ENCODE measurements at regions not wholly inside any gene's neighbourhood (a gene's known extent, or its start where the extent isn't known, plus 50 kb on each side); places are given as distances from the start of the nearest gene placed in this dataset.
A peak's percentile ranks its signal among the peaks of the same experiment; 100 is the strongest.
"Not testable (repeated sequence)": the region's sequence is repeated elsewhere in the genome, so short reads cannot be mapped to it uniquely, and the experiment has no call there.

DNA sequence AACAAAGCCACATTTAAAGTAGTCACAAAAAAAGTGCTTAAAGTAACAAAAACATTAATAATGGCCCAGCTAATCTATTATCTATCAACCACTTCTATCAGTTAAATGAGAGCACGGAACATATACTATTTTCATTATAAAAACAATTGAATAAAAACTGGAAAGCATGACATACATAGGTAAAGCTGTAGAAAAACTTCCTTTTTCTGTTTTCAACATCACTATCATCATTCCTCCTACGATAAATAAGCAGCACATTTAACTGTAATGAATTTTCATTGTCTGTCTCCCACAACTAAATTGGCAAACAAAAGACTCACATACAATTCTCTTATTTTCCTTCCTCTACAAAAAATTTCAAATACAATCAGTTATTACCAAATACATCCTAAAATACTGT, 96.4 kb upstream of the DPH5 start:
- no peak for DNase-seq

DNA sequence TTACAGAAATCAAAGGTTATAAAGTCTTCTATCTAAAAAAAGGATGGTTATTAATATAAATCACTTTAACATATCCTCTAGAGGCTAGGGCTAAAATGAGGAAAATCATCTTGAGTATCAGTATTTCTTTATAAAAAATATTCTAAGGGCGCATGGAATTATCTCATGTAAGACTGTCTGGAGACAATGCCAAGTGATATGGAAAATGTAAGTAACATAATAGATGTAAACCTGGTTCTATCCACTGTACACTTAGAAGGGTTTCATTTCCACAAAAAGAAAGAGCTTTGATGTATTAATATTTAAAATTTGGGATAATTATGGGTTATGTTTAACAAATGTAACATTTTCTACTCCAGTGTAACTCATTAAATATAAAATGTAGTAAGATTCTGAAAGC, 95.9 kb upstream of the DPH5 start:
- no peak for DNase-seq

DNA sequence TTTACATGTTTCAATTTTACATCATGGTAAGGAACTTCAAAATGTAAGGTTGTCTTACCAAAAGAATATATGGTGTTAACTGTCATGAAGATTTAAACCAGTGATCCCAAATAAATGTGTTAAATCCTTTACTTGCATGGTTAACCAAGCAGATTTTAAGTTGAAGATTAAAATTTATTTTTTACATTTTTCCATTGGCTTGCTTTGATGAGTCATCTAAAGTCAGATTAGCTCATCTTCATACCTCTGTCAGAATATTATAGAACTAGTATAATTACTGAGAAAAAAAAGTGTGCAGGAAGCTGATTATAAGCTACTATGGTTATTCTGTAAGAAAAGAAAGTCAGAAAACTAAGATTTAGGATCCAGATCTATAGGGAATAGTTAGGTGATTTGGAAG, 95.3 kb upstream of the DPH5 start:
- no peak for DNase-seq

DNA sequence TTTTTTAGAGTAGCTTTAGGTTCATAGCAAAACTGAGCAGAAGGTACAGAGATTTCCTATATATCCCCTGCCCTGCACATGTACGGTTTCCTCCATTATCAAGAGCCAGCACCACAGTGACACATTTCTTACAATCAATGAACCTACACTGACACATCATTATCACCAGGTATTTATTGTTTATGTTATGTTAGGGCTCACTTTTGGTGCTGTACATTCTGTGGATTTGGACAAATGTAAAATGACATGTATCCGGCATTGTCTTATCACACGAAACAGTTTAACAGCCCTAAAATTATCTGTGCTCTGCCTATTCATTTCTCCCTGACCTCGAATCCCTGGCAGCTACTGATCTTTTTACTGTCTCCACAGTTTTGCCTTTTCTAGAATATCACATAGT, 93.7 kb upstream of the DPH5 start:
- no peak for DNase-seq

DNA sequence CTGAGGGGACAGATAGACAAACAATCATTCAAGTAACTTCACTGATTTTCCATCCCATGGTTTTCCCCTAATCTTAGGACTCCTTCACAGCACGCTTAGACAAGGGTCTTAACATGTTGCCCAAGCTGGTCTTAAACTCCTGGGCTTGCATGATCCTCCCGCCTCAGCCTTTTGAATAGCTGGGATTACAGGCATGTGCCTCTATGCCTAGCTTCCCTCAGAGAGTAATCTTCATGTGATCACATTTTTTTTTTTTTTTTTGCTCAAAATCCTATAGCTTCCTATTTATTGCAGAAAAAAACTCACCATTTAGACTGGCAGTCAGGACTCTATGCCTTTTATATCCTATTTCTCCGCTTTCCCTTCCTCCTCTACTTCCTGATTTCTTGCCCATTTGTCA, 90.4 kb upstream of the DPH5 start:
- no peak for DNase-seq

DNA sequence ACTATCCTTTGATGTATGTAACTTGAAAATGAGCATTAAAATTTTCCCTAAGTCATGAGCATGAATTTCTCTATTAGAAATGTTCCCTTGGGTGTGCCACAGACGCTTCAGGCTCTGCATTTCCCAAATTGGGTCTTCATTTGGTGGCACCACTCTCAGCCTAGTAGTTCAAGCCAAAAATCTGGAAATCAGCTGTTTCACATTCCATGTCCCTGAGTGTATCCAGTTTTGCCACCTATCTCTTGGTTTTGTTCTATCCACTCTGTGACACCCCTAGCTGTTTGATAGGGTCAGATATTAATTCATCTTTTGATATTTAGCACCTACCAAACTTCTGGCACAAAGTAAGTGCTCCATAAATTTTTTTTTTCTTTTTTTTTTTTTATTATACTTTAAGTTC, 89.5 kb upstream of the DPH5 start:
- no peak for DNase-seq

DNA sequence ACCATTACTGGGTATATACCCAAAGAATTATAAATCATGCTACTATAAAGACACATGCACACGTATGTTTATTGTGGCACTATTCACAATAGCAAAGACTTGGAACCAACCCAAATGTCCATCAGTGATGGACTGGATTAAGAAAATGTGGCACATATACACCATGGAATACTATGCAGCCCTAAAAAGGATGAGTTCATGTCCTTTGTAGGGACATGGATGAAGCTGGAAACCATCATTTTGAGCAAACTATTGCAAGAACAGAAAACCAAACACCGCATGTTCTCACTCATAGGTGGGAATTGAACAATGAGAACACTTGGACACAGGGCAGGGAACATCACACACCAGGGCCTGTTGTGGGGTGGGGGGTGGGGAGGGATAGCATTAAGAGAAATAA, 88.5 kb upstream of the DPH5 start:
- DNase-seq = not testable (repeated sequence)

DNA sequence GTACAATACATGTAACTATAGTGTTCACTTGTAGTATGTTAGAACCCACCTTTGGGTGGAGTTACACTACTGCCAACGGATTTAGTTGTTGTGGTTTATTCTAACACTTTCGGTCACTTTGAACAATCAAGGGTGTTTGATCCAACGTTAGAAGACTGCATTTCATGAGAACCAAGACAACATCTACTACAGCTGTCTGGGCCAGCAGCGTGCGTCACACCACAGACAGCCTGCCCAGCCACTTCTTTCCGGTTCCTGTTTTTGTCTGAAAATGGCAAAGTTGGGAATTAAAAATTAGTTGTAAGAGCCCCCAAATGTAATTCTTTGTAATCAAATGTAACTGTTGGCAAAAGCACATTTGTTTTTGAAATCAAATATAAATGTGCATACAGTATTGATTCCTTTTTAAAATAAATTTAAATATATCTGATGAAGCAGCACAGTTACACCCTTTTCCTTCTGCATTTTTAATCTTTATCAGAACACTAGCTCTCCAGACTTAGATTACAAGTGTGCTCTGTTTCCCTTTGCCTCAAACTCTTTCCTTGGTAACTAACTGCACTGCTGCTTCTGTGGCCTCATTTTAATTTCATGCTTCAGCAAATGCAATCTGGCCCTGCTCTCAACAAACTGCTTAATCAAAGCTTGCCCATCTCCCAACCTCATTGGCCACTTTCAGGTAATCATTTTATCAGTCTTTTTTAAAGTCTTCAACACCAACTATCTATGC, 86.6 kb upstream of the DPH5 start:
- peak; percentile 76 for DNase-seq

DNA sequence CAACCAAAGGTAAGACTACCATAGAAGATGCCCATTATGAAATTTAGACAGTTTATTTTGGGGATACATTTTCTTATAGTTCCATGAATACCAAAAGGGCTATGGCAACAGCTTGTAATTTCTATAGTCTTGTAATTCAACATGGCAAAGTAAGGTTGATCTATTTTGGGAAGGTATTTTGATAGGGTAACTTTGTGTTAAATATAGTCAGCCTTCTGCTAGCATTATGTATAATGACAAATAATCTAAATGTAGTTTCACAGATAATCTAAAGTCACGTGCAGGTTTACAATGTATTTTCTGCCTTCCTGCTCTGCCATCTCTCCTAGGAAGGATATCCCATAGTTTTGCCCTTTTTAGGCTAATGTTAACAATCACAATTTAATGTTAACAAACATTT, 85.9 kb upstream of the DPH5 start:
- DNase-seq = no peak

DNA sequence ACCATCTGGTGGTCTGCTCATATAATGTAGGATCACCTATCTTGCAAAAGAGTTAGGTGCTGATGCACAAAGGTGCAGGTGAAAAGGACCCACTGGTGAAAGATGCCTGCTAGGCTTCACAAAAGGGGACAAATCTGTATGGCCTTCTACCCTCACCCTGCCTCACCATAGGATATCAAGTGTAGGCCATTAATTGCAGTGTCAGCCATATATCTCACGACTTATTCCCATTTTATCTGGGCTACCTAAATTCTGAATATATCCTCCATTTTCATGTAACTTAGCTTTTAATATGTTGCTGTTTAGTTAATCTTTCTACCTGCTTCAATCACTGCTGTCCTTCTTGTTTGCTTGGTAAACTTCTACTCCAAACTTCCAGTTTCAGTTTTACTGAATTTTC, 84.2 kb upstream of the DPH5 start:
- DNase-seq = no peak

DNA sequence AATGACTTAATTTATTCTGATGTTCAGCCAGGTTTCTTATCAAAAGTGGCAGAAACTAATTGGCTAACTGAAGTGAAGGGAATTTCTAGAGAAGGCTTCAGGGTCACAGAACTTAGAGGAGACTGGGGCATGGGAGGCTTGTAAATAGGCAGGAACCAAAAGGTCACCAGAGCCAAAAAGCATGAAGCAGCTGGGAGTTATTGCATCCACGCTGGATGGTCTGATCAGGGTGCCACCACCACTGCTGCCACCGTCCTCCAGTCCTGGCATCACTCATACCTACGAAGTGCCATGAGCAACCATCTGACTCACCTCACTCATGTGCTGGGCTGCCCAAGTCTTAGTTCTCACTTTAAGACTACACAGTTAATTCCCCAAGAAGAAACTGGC, 82.5 kb upstream of the DPH5 start:
- no peak for DNase-seq

DNA sequence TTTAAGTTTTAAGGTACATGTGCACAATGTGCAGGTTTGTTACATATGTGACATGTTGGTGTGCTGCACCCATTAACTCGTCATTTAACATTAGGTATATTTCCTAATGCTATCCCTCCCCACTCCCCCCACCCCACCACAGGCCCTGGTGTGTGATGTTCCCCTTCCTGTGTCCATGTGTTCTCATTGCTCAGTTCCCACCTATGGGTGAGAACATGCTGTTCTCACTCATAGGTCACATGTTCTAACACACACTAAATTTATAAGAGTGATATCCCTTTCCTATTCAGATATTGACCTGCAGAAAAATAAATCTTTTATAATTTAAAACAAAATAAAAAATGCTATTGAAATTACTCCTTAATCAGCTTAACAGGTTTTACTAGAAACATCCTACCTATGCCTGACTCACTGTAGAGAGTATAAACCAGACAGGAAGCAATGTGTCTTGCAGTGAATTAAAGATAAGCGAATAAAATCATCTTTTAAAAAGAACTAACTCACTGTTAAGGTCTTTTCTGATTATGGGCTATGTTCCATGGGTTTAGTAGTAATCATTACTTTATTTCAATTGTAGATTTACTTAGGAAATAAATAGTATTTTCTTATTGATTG, 82.0 kb upstream of the DPH5 start:
- DNase-seq = no peak

DNA sequence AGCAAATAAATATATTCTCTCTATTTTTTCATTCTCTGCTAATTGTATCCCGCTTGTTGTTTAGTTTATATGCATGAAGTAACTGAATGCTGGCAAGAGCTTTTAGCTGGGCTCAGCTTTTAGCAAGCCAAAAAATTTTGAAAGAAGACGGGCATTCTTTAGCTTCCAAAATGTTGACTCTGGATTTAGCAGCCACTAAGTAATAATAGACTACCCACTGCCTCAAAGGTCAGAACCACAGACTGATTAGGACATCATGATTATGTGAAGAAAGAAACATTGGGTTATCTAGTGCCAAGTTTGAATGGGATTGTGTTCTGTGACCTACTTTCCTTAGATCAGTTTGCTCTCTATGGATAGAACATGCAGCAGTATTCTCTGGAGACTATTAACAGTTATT, 80.3 kb upstream of the DPH5 start:
- no peak for DNase-seq

DNA sequence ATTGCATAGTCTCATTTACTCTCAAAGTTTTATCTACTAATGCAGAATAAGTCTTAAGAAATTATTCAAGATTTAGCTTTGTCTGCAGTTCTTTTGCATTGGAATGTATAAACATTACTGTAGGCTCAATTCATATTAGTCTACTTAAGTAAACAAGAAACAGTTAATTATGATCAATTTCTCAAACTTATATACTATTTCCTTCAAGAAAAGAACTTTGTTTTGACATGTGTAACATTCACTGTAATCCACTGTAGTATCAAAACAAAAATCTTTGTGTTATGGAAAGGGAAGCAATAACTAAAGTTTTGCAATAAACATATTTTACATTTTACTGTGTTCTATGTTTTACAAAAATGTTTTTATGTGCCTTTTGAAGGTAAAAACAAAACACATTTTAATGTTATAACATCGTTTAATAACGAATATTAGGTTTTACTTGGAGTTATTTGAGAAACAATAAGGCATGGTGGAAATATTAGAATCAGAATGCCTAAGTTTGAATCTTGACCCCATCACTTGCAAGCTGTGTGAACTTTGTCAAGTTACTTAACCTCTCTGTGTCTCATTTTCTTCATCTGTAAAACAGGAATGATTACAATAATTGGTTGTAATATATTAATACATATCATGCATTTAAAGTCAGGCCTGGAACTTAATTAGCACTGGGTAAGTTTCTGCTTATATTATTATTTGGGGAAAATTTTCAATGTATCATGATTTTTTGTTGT, 77.0 kb upstream of the DPH5 start:
- DNase-seq = no peak

DNA sequence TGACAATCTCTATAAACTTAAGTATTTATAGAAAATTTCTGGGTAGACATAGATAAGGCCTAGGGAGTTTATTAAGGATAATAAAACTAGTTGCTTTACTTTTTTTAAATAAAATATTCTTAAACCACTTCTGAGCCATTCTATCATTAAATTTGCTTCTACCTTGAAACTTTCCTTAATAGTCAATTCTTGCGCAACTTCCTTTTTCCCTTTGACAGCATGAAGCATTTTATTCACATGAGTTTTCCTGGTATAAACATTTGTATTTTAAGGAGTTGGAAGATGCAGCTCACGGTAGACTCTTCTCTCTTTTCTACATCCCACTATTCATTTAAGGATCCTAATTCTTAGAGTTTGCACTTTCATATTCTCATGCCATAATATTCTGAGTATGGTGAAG, 75.8 kb upstream of the DPH5 start:
- DNase-seq = no peak

DNA sequence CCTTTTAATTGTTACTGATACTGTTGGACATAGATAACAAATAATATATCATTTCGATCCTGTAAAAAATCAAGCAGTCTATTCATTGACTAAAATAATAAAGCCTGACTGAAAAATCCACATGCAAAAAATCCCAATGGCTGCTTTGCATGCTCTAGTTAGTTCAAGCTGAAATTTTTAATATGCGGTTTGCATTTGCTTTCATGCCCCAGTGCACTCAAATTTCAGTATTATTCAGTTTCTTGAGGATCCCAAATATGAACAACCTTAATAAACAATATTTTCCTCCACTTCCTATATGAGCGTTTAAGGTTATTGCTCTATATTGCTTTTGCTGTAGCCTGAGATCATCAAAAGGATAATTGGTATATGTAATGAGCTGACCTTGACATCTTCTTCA, 75.1 kb upstream of the DPH5 start:
- DNase-seq = no peak

DNA sequence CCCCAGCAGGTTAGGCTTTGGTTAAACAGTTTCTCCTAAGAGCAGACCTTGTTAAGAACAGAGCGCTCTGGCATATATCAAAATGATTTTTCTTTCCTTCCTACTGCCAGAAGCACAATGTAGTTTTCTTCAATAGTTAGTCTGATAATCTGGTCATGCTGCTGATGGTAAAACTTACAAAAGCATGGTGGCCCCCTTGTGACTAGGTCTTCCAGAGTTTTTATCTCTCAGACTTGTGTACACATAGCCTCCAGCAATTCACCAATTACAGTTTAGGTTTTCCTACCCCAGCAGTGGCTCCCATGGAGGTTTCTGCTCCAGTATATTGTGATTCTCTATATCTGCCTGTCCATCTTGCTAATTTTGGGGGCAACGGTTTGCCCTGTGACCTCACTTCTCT, 73.3 kb upstream of the DPH5 start:
- DNase-seq = no peak

DNA sequence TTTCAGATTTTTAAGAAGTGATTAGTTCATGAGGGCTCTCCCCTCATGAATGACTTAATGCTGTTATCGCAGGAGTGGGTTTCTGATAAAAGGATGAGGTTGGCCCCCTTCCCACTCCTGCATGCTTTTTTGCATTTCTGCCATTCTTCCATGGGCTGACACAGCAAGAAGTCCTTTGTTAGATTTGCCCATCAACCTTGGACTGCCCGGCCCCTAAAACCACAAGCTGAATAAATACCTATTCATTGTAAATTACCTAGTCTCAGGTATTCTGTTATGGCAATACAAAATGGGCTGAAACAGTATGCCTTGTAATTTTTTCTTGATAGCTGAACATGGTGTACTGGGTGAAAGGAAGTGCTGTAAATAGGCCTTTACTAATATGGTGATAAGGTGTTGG, 72.7 kb upstream of the DPH5 start:
- DNase-seq = no peak

DNA sequence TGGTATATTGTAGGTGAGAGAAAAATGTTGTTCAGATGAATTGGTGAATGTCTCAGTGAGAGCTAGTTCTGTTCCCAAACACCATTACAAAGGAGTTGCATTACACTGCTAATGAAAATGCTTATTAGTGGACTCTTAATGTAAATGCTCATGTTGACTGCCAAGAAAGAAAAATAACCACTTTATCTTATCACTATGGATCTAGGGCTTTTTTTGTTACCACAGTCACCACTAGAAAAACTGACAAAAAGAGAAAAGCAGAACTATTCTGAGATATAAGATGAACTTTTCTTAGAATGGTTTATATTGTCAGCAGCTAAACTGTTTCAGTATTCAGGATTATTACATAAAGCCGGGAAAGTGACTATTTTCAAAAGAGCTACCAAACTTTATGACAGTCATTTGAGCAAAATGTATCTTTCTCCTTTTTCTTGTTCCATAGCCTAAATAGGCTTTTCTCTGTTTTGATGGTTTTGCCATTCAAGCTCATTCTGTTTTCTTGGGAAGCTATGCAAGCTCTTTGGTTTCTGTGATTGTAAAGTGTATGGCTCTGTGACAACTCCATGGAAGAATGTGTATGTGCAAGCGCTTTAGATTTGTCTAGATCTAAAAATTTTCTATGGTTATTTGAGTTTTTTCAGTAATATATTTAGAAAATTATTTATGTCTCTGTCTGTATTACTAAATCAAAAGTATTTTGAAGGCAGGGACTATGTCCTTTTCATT, 64.2 kb upstream of the DPH5 start:
- DNase-seq = no peak

DNA sequence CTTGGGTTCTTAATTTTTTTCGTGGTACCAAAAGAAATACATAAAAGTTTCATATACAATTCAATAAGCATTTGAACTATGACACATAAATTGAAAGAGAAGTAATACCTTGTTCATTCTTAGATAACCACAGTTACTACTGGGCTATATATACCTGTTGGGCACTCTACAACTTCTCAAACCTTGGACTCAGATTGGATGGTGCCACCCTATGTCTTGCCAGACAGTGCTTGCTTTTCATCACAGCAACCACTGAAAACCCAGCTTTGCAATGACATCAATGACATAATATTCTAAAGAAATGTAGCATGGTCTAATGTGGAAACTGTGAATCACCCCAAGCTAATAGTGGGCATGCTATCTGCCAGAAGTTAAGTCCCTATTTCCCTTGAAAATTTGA, 62.8 kb upstream of the DPH5 start:
- no peak for DNase-seq

DNA sequence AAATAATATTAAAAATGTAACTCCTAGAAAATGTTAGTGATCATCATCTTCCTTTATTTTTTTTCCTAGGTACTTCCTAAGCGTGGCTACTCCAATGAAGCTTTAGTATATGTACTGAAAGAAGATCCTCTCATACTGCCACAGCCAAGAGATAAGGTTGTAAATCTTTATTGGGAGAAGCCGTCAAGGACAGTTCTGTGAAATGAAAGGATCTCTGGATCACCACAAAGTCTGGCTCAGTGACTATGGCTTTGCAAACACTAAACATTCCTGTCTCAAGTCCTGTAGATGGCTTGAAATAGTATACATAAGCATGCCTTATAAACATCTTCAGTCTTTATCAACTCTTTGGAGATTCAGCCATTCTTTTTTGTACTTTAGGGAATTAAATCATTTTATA, 61.2 kb upstream of the DPH5 start:
- DNase-seq = no peak

DNA sequence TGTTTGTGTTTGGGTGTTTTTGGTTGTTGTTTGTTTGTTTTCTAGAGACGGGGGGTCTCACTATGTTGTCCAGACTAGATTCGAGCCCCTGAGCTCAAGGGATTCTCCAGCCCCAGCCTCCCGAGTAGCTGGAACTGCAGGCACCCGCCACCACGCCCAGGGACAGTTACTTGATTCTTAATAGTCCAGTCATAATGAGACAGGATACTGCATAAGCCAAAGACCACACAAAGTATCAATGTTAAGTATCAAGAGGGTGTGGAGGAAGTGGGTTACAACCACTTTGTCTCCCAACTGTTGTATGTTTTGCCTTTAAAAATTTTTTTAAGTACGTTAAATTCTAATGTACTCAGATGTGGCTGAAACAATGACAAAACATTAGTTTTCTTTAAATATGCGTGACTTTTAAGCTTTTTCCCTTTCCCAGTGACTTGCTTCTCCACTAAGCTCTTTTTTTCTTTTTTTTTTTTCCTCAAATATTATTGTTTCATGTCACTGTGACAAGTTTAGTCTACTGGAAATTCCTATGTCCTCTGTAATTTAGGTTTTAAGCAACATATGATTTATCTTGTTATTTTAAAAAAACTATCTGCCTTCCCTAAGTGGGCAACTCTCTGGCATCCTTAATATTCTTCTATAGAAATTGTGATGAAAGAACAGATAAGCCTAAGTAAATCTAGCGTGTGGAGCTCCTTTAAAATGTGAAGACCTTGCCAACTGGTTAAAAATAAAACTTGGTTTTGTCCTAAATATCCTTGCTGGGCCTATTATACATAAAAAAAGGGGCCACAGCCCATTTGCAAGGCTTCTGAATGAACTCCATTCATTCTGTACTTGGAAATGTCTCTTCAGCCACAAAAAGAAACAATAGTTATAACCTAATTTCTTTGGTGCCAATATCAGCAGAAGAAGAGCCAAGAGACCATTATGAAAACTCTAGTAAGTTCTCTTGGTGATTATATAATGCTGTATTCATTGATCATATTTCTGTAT, 56.2 kb upstream of the DPH5 start:
- no peak for DNase-seq

DNA sequence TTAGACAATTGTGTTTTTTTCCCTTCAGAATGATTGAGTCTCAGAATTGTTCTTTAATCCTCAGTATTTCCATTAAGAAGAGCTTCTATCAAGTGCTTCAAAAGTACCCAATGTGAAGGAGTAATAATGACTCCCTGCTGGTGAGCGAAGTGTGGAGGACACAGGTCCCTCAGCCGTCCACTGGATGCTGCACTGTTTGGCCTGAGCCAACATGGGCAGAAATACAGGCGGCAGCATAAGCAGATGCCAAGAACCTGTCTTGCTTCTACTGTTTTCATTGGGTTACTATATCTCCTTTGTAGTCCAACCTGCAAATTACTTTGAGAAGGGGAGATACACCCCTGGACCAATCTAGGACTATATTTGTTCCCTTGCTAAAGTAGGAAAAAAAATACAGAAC, 55.3 kb upstream of the DPH5 start:
- DNase-seq = no peak
